ENCODE measurements at regions not wholly inside any gene's neighbourhood (a gene's known extent, or its start where the extent isn't known, plus 50 kb on each side); places are given as distances from the start of the nearest gene placed in this dataset.

DNA sequence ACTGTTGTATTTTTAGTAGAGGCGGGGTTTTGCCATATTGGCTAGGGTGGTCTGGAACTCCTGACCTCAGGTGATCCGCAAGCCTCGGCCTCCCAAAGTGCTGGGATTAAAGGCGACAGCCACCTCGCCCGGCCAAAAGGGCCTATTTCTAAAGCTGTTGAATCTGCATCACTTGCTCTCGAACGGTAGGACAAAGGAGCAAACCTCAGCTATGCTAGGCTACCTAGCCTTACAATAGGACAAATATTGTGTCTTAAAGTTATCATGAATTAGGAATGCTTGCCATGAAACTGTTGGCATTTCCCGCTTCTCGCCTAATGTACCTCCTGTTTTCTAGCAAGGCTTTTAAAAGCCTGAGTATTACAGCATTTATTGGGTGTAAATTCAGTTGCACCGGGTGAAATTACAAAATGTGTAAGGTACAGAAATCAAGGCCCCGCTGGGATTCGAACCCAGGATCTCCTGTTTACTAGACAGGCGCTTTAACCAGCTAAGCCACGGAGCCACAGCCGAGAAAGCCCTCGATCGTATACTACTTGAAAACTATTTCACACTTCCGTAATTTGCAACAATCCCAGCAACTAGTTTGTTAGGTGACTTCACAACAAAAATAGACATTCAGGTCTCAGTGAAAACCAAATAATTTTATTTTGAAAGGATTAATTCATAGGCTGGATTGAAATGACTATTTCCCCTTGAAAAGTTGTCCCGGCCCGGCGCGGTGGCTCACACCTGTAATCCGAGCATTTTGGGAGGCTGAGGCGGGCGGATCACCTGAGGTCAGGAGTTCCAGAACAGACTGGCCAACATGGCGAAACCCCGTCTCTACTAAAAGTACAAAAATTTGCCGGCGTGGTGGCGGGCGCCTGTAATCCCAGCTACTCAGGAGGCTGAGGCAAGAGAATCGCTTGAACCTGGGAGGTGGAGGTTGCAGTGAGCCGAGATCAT, 211.6 kb upstream of the ZNF184 start:
- no peak overlapping the region for H3K27ac ChIP-seq
- ATAC-seq (replicated peaks in 6 of 8): peak in 6 of 8 experiments; percentile 2 to 36 (median 9)
- peak overlapping the region in 1 of 5 donors; percentile 6 for H3K4me3 ChIP-seq
- WGBS, 10 experiments: 1 to 81% (median 53%) methylated on average over 7 to 27 of the region's 34 CpGs
- peaks cover 5 to 7% of the 10 kb centered on the region in 2 donors for H3K4me1 ChIP-seq (replicated peaks in 1 of 2)
- in situ Hi-C loops (cut with MboI; ENCODE audit: low pct_unique_long_range_greater_than_20kb in 2 of 9, low sequenced_read_pairs in 9 of 9, unreplicated experiment in 9 of 9): no loop called here

DNA sequence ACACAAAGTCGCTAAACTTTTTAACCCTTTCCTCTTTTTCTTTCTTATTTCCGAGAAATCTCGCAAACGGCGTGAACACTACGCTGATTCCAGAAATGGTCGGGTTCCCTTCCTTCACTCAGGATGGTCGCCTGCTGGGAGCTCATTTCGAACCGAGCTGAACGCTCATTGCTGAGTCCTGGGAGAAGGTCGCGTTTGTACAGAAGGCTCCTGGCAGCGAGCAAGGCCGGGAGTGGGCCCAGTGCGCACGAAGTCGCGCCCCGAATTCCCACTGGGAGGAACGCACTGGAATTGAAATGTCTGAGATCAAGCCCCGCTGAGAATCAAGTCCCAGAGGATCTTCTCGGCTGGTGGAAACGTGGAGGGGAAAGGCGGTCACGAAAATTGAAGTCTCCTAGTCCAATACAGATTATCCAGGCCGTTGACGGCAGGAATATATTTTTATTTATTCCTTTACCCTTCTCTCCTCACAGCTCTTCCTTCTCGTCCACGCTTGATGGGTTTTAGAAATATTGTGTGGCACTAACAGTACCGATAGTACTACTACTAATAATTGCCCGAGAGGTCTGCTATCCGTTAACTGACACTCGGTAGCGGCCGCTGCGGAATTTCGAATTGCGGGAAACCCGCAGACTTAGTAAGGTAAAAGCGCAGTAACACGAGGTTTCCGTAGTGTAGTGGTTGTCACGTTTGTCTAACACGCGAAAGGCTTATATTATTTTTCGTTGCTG, 207.2 kb upstream of the ZNF184 start:
- ATAC-seq (replicated peaks in 6 of 8): peak in 1 of 8 experiments; percentile 20
- in situ Hi-C loops (cut with MboI; ENCODE audit: low pct_unique_long_range_greater_than_20kb in 2 of 9, low sequenced_read_pairs in 9 of 9, unreplicated experiment in 9 of 9): no loop called here
- H3K27ac ChIP-seq: no peak overlapping the region
- H3K4me3 ChIP-seq: peak overlapping the region in 4 of 5 donors; percentile 2 to 35 (median 24)
- peaks cover 5 to 7% of the 10 kb centered on the region in 2 donors for H3K4me1 ChIP-seq (replicated peaks in 1 of 2)
- 2 to 35% (median 13%) methylated on average over 9 to 34 of the region's 47 CpGs for WGBS, 10 experiments

DNA sequence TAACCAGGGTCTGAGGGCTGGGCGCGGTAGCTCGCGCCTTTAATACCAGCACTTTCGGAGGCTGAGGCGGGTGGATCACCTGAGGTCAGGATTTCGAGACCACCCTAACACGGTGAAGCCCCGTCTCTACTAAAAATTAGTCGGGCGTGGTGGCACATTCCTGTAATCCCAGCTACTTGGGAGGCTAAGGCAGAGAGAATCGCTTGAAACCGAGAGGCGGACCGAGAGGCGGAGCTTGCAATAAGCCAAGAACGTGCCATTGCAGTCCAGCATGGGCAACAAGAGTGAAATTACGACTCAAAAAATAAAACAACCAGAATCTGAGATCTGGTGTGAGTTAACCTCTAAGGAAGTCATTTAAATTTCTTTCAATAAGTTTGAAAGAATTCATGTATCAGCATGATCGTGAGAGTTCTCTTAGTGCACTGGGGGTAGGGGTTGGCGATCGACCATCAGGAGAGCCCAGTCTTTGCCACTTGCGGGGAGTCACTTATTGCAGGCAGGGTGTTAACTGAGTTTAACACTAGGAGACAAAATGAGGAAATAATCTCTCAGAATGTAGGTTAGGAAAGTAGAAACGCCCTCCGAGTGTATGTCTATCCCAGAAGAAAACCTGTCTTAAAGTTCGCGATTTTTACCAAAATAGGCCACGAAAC, 206.5 kb upstream of the ZNF184 start:
- in situ Hi-C loops (cut with MboI; ENCODE audit: low pct_unique_long_range_greater_than_20kb in 2 of 9, low sequenced_read_pairs in 9 of 9, unreplicated experiment in 9 of 9): no loop called here
- peaks cover 5 to 7% of the 10 kb centered on the region in 2 donors for H3K4me1 ChIP-seq (replicated peaks in 1 of 2)
- peak overlapping the region in 4 of 5 donors; percentile 2 to 35 (median 24) for H3K4me3 ChIP-seq
- 0 to 29% (median 14%) methylated on average over 3 to 22 of the region's 27 CpGs for WGBS, 10 experiments
- no peak overlapping the region for H3K27ac ChIP-seq
- ATAC-seq (replicated peaks in 6 of 8): peak in 1 of 8 experiments; percentile 11

DNA sequence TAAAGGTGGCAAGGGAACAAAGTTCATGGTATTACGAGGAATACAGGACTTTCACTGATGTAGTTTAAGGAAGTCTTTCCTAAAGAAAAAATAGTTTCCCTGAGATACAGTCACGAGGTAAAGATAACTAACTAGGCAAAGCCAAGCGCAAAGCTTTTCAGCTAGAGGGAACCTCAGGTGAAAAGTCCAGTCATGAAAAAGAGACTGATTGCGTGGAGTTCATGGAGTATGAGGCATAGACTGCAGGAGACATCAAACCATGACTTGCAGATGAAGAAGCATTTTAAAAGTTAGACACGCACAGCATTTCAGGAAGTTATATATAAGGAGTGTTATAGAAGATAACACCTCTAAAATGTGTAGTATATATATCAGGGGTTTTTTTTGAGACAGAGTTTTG, 205.6 kb upstream of the ZNF184 start:
- 27 to 89% (median 64%) methylated on average over 1 to 5 of the region's 5 CpGs for WGBS, 10 experiments
- in situ Hi-C loops (cut with MboI; ENCODE audit: low pct_unique_long_range_greater_than_20kb in 2 of 9, low sequenced_read_pairs in 9 of 9, unreplicated experiment in 9 of 9): no loop called here
- Histone ChIP-seq H3K4me1 (replicated peaks in 1 of 2) (peaks cover 5 to 7% of the 10 kb centered on the region in 2 donors), H3K27ac (no peak overlapping the region), H3K4me3 (no peak overlapping the region)
- ATAC-seq (replicated peaks in 6 of 8): no peak

DNA sequence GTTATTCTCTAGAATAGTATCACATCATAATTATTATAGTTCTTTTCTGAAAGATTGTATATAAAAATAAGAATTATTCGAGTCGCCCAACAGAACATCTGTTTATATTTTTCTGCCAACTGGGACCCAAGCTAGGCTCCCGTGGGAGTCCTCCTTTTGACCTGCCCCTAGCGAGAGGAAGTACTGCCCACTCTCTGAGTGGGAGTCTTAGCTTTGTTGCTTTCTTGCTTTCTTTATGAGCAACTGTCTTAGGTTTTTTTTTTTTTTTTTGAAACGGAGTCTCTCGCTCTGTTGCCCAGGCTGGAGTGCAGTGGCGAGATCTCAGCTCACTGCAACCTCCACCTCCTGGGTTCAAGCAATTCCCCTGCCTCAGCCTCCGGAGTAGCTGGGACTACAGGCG, 202.0 kb upstream of the ZNF184 start:
- WGBS, 10 experiments: 25 to 95% (median 61%) methylated on average over 2 to 9 of the region's 9 CpGs
- in situ Hi-C loops (cut with MboI; ENCODE audit: low pct_unique_long_range_greater_than_20kb in 2 of 9, low sequenced_read_pairs in 9 of 9, unreplicated experiment in 9 of 9): no loop called here
- ATAC-seq (replicated peaks in 6 of 8): no peak
- Histone ChIP-seq H3K27ac (no peak overlapping the region), H3K4me1 (replicated peaks in 1 of 2) (peaks cover 0 to 2% of the 10 kb centered on the region in 2 donors), H3K4me3 (no peak overlapping the region)

DNA sequence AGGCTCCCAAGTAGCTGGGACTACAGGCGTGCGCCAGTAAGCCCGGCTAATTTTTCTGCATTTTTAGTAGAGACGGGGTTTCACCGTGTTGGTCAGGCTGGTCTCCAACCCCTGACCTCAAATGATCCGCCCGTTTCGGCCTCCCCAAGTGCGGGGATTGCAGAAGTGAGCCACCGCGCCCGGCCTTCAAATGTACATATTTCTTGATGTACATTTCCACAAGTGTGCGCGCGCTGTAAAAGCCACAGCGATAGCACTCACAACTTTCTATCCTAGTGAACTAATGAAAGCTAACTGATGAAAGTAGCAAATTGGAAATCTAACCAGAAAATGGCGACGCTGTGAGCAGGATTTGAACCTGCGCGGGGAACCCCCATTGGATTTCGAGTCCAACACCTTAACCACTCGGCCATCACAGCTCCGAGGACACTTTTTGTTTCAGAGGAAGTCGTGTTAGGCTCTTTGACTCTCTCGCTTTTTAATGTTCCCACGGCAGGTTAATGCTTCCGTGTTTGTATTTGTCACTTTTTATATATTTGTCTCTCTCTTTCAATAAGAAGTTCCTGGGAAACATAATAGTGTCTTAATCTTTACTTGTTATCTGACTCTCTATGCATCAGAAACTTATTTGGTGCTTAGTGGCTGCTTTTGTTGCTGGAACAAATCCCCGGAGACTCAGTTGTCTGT, 199.4 kb upstream of the ZNF184 start:
- H3K27ac ChIP-seq: no peak overlapping the region

DNA sequence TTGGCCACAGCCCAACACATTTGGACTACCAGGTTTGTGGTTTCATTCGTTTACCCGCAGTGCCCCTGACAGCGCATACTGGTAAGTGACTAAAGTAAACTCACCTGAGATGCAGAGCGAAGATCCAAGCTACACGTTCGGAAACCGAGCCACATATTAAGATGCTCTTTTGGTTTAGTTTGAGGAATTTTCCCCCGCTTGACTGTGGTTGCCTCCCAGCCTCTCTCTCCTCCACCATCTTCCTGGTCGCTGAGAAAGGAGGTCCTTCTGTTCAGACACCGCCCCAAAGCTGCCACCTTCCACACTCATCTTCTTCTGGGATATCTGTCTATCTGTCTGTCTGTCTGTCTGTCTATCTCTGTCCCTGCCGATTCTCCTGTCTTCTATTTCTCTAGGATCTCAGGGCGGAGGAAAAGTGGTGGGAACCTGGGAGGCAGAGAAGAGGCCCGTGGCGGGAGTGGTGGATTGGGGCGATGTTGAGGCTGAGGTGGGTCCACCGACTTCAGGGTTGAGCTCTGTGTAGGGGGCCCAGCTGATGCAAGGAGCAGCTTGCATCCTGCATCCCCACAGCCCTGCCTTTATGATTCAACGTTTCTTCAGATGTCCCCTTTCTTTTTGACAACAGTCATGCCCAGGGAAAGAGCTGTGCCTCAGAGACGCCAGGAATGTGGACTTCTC, 196.9 kb upstream of the ZNF184 start:
- no peak overlapping the region for H3K27ac ChIP-seq
- in situ Hi-C loops (cut with MboI; ENCODE audit: low pct_unique_long_range_greater_than_20kb in 2 of 9, low sequenced_read_pairs in 9 of 9, unreplicated experiment in 9 of 9): no loop called here
- peak overlapping the region; percentile 3 to 41 (median 32) for H3K4me3 ChIP-seq
- no peak for ATAC-seq (replicated peaks in 6 of 8)
- peaks cover 0 to 3% of the 10 kb centered on the region in 2 donors for H3K4me1 ChIP-seq (replicated peaks in 1 of 2)
- WGBS, 10 experiments: 5 to 40% (median 18%) methylated on average over 1 to 16 of the region's 18 CpGs; no CpG with 5 or more reads in 1 of the 10 experiments

More for the DNA sequence above, 199.4 kb upstream of the ZNF184 start:
- Histone ChIP-seq H3K4me3 (peak overlapping the region in 4 of 5 donors; percentile 7 to 41 (median 27)), H3K4me1 (replicated peaks in 1 of 2) (peaks cover 0 to 3% of the 10 kb centered on the region in 2 donors)
- 0 to 20% (median 3%) methylated on average over 2 to 23 of the region's 28 CpGs; no CpG with 5 or more reads in 1 of the 10 experiments for WGBS, 10 experiments
- ATAC-seq (replicated peaks in 6 of 8): peak; percentile 26 to 83 (median 80)
- in situ Hi-C loops (cut with MboI; ENCODE audit: low pct_unique_long_range_greater_than_20kb in 2 of 9, low sequenced_read_pairs in 9 of 9, unreplicated experiment in 9 of 9): no loop called here

DNA sequence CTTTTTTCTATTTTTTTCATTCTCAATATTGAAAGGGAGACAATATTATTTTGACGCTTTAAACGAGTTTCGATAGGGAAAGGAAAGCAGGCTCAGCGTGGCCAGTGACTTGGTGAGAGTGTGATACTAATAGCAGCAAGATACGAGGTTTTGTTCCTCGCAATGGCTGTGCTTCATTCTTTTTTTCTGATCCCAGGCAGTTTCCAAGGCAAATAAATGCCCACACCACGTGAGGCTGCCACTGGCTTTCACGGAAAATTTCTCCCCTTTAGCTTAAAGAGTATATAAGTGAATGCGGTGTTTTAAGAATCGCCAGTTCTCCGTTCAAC, 196.4 kb upstream of the ZNF184 start:
- no peak for ATAC-seq (replicated peaks in 6 of 8)
- H3K4me3 ChIP-seq: peak overlapping the region; percentile 3 to 41 (median 32)
- in situ Hi-C loops (cut with MboI; ENCODE audit: low pct_unique_long_range_greater_than_20kb in 2 of 9, low sequenced_read_pairs in 9 of 9, unreplicated experiment in 9 of 9): no loop called here
- no peak overlapping the region for H3K27ac ChIP-seq
- peaks cover 0 to 3% of the 10 kb centered on the region in 2 donors for H3K4me1 ChIP-seq (replicated peaks in 1 of 2)
- WGBS, 10 experiments: 0 to 16% (median 7%) methylated on average over 3 to 11 of the region's 11 CpGs

DNA sequence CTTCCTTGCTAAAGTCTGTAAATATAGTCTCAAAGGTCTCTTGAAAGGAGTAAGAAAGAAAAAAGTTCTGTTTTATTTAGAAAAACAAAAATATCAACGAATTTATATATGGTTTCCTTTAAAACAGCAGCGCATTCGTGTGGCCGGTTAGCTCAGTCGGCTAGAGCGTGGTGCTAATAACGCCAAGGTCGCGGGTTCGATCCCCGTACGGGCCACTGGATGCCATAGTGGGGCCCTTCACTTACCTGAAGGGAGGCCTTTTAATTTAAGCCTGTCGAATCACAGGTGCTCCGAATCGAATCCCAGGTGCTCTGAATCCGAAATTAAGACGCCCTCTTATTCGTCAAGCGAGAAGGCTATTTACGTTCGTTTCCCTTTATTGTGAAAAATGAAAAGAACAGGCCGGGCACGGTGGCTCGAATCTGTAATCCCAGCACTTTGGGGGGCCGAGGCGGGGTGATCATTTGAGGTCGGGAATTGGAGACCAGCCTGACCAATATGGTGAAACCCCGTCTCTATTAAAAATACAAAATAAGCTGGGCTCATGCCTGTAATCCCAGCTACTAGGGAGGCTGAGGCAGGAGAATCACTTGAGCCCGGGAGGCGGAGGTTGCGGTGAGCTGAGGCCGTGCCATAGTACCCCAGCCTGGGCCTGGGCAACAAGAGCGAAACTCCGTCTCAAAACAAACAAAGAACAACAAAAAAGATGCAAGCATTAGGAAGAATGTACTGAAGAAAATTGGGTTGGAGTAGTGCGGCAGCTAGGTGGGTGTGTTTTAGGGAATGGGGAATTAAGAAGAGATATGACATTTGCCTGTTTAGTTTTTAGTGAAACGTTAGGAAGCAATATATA, 195.8 kb upstream of the ZNF184 start:
- Histone ChIP-seq H3K4me3 (peak overlapping the region; percentile 2 to 41 (median 32)), H3K4me1 (replicated peaks in 1 of 2) (peaks cover 0 to 3% of the 10 kb centered on the region in 2 donors), H3K27ac (no peak overlapping the region)
- ATAC-seq (replicated peaks in 6 of 8): peak; percentile 16 to 79 (median 36)
- in situ Hi-C loops (cut with MboI; ENCODE audit: low pct_unique_long_range_greater_than_20kb in 2 of 9, low sequenced_read_pairs in 9 of 9, unreplicated experiment in 9 of 9): no loop called here
- 0 to 21% (median 8%) methylated on average over 2 to 34 of the region's 36 CpGs for WGBS, 10 experiments

DNA sequence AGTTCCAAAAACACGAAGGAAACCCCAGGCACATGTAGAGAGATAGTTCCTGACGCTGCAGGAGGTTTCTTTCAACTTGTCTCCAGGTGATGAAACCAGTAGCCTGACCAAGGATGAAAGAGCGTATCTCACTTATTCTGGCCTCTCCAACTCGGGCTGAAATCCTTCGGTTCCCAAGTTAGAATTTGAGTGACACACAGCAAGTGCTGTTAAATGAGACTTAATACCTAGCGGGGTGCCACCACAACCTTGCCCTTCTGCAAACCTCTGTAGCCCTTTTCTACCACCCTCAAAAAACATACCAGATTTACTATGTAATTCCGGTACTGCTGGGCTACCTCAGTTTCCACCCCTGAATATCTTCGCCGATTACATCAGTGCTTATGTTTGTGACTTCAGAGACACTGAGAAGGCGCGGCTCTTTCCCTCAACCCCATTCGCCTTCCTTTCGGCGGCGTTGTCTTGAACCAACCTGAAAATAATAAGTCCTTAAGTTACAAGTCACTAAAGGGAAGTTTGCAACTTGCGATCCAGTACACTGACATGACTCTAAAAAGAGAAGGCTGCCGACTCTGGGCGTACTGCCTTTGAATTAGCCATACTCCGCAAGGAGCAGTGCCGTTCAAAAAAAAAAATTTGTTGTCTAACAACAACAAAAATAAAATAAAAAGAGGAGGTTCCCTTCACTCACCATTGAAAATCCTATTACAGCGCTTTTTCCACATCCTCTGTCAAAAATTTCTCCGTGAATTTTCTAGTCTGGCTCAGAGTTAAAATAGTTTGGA, 194.9 kb upstream of the ZNF184 start:
- H3K4me3 ChIP-seq: peak overlapping the region in 4 of 5 donors; percentile 2 to 41 (median 32)
- 0 to 21% (median 4%) methylated on average over 7 to 22 of the region's 22 CpGs for WGBS, 10 experiments

More for the DNA sequence above, 194.9 kb upstream of the ZNF184 start:
- Histone ChIP-seq H3K4me1 (replicated peaks in 1 of 2) (peaks cover 0 to 3% of the 10 kb centered on the region in 2 donors), H3K27ac (no peak overlapping the region)
- in situ Hi-C loops (cut with MboI; ENCODE audit: low pct_unique_long_range_greater_than_20kb in 2 of 9, low sequenced_read_pairs in 9 of 9, unreplicated experiment in 9 of 9): no loop called here
- ATAC-seq (replicated peaks in 6 of 8): no peak

All from motor neuron (in vitro differentiated cells).